GM23338 (cell line): ENCODE measurements at regions not wholly inside any gene's neighbourhood (a gene's known extent, or its start where the extent isn't known, plus 50 kb on each side); places are given as distances from the start of the nearest gene placed in this dataset.

Source experiments
- ATAC-seq: fragments of 200-7000 bp; cut with Tn5 transposase; 3 replicates; pipeline ENCODE4 v1.9.1; 2020
- DNase-seq: peaks from one replicate; pipeline ENCODE4 v3.0.0-alpha.2; 2015; ENCODE audit warnings: low spot score
- H2AFZ ChIP-seq: fragments of 200-600 bp; sonication (generic); 2 replicates; pipeline ENCODE4 v1.8.0; 2016; ENCODE audit warnings: antibody characterized with exemption, mild to moderate bottlenecking, moderate library complexity
- H3F3A ChIP-seq: fragments of 200-600 bp; sonication (generic); replicated peaks from 2 replicates; pipeline ENCODE4 v1.8.0; 2017; ENCODE audit warnings: antibody characterized with exemption, mixed run types, low read depth
- H3K27ac ChIP-seq: fragments of 200-600 bp; sonication (generic); 2 replicates; pipeline ENCODE4 v1.6.1; 2016; ENCODE audit warnings: low read depth
- H3K27me3 ChIP-seq: fragments of 200-600 bp; sonication (generic); 2 replicates; pipeline ENCODE4 v1.8.0; 2016; ENCODE audit warnings: mild to moderate bottlenecking, mixed run types, moderate library complexity; ENCODE audit not compliant: insufficient read depth
- H3K36me3 ChIP-seq: fragments of 200-600 bp; sonication (generic); 2 replicates; pipeline ENCODE4 v1.8.0; 2016; ENCODE audit warnings: mild to moderate bottlenecking; ENCODE audit not compliant: insufficient read depth
- H3K4me1 ChIP-seq: fragments of 200-600 bp; sonication (generic); 2 replicates; pipeline ENCODE4 v1.8.0; 2016; ENCODE audit warnings: mild to moderate bottlenecking, moderate library complexity; ENCODE audit not compliant: insufficient read depth
- H3K4me2 ChIP-seq: fragments of 200-600 bp; sonication (generic); 2 replicates; pipeline ENCODE4 v1.7.1; 2017; ENCODE audit warnings: mixed run types
- H3K4me3 ChIP-seq: fragments of 200-600 bp; sonication (generic); 2 replicates; pipeline ENCODE4 v1.6.1; 2016; ENCODE audit warnings: mixed run types
- H3K79me2 ChIP-seq: fragments of 200-600 bp; sonication (generic); replicated peaks from 2 replicates; pipeline ENCODE4 v1.8.0; 2017; ENCODE audit warnings: mild to moderate bottlenecking; ENCODE audit not compliant: insufficient read depth
- H3K9me2 ChIP-seq: fragments of 200-600 bp; sonication (generic); 2 replicates; pipeline ENCODE4 v1.8.0; 2017; ENCODE audit not compliant: insufficient read depth
- H4K20me1 ChIP-seq: fragments of 200-600 bp; sonication (generic); replicated peaks from 2 replicates; pipeline ENCODE4 v1.8.0; 2017; ENCODE audit warnings: mild to moderate bottlenecking; ENCODE audit not compliant: insufficient read depth
- H3K27ac Mint-ChIP-seq: 2 replicates; pipeline ENCODE4 v1.8.0; 2020; ENCODE audit warnings: inconsistent platforms, mild to moderate bottlenecking, moderate library complexity, mixed read lengths
- H3K27me3 Mint-ChIP-seq: 3 replicates; pipeline ENCODE4 v1.8.0; 2022; ENCODE audit warnings: low read depth, mild to moderate bottlenecking, moderate library complexity, mixed read lengths, inconsistent platforms; ENCODE audit not compliant: insufficient read depth, poor library complexity
- H3K36me3 Mint-ChIP-seq: 3 replicates; pipeline ENCODE4 v1.8.0; 2021; ENCODE audit warnings: low read depth, mild to moderate bottlenecking, inconsistent platforms, moderate library complexity, mixed read lengths
- H3K4me1 Mint-ChIP-seq: 3 replicates; pipeline ENCODE4 v1.8.0; 2020; ENCODE audit warnings: mild to moderate bottlenecking, inconsistent platforms, mixed read lengths
- H3K4me3 Mint-ChIP-seq: 3 replicates; pipeline ENCODE4 v1.8.0; 2021; ENCODE audit warnings: moderate library complexity, mild to moderate bottlenecking, inconsistent platforms, mixed read lengths
- H3K9me3 Mint-ChIP-seq: 3 replicates; pipeline ENCODE4 v1.8.0; 2020; ENCODE audit warnings: moderate library complexity, mild to moderate bottlenecking, inconsistent platforms, mixed read lengths
- CREB1 ChIP-seq: fragments of 250-450 bp; sonication (Bioruptor Pico); IDR thresholded peaks from 2 replicates; pipeline ENCODE4 v1.5.0; 2020; ENCODE audit warnings: low read depth, mild to moderate bottlenecking, moderate library complexity
- CTCF ChIP-seq, 2 experiments: fragments of 200-600 bp in 1 of 2; sonication (generic) in 1 of 2; conservative IDR thresholded peaks; 2 replicates each; pipeline versions ENCODE4 v1.5.1 to v1.6.1; 2016 to 2017; ENCODE audit warnings: antibody characterized with exemption in 2 of 2, low read depth in 2 of 2, mild to moderate bottlenecking in 2 of 2, moderate library complexity in 1 of 2
- ETS1 ChIP-seq: IDR thresholded peaks from 2 replicates; pipeline ENCODE4 v1.6.1; 2016; ENCODE audit warnings: antibody characterized with exemption
- EZH2phosphoT487 ChIP-seq: fragments of 200-600 bp; sonication (generic); IDR thresholded peaks from one replicate; pipeline ENCODE4 v1.8.1; 2018; ENCODE audit warnings: antibody characterized with exemption; ENCODE audit not compliant: unreplicated experiment
- JUNB ChIP-seq: IDR thresholded peaks from one replicate; pipeline ENCODE4 v1.6.1; 2016; ENCODE audit warnings: antibody characterized with exemption; ENCODE audit not compliant: unreplicated experiment
- POLR2AphosphoS5 ChIP-seq: IDR thresholded peaks from 2 replicates; pipeline ENCODE4 v1.6.1; 2016; ENCODE audit warnings: antibody characterized with exemption, low read depth
- REST ChIP-seq: IDR thresholded peaks from one replicate; pipeline ENCODE4 v1.6.1; 2018; ENCODE audit warnings: antibody characterized with exemption; ENCODE audit not compliant: unreplicated experiment
- STAT1 ChIP-seq: IDR thresholded peaks from one replicate; pipeline ENCODE4 v1.6.1; 2016; ENCODE audit warnings: antibody characterized with exemption; ENCODE audit not compliant: unreplicated experiment
- ZNF114 ChIP-seq: fragments of 250-450 bp; sonication (Bioruptor Pico); IDR thresholded peaks from 2 replicates; pipeline ENCODE4 v1.5.0; 2020; ENCODE audit warnings: mild to moderate bottlenecking, moderate library complexity
- ZNF331 ChIP-seq: fragments of 250-450 bp; sonication (Bioruptor Pico); IDR thresholded peaks from 2 replicates; pipeline ENCODE4 v1.5.0; 2020; ENCODE audit warnings: low read depth, mild to moderate bottlenecking, moderate library complexity
- TF ChIP-seq, protein P1 (sequence below): fragments of 250-450 bp; sonication (Bioruptor Pico); IDR thresholded peaks from 2 replicates; pipeline ENCODE4 v1.5.0; 2020; ENCODE audit warnings: mild to moderate bottlenecking, moderate library complexity

GRCh38 chr19:27676877-27677276, 1536.1 kb downstream of the UQCRFS1 start (continued):
- TF ChIP-seq ETS1 (no peak), EZH2phosphoT487 (no peak), CTCF (conservative IDR thresholded peaks at IDR 0.05; ENCODE audit: low read depth in 2 of 2) (no peak), CREB1 (CRISPR knock-in tag) (no peak)

DNA sequence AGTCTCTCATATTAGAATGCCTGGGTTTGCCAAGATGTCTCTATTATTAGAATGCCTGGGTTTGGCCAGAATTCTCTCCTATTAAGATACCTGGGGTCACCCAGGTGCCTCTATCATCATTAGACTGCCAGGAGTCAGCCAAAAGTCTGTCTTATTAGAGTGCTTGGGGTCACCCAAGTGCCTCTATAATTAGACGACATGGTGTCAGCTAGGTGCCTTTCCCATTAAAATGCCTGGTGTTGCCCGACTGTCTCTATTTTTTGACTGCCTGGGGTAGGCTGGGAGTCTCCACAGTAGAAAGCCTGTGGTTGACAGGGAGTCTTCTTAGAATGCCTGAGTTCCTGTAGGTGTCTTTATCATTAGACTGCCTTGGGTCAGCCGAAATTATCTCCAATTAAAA, 1536.6 kb downstream of the UQCRFS1 start:
- H3K4me1 Mint-ChIP-seq: no peaks in the 10 kb centered on the region
- Histone ChIP-seq H3K79me2 (no peaks in the 10 kb centered on the region), H2AFZ (no peak overlapping the region), H3F3A (no peaks in the 10 kb centered on the region), H3K9me2 (no peaks in the 10 kb centered on the region), H3K36me3 (no peaks in the 10 kb centered on the region; the same call in 1 of the 2 replicates), H3K27ac (no peak overlapping the region), H3K27me3 (no peaks in the 10 kb centered on the region), H4K20me1 (no peaks in the 10 kb centered on the region), H3K4me1 (no peaks in the 10 kb centered on the region), H3K4me2 (no peak overlapping the region), H3K4me3 (no peak overlapping the region)
- no peak overlapping the region for H3K27ac Mint-ChIP-seq
- peaks cover 8% of the 10 kb centered on the region for H3K27me3 Mint-ChIP-seq
- H3K9me3 Mint-ChIP-seq: peaks cover 100% of the 10 kb centered on the region
- no peak for ATAC-seq
- H3K36me3 Mint-ChIP-seq: peaks cover 62% of the 10 kb centered on the region
- H3K4me3 Mint-ChIP-seq: no peak overlapping the region
- DNase-seq: no peak
- TF ChIP-seq, protein P1, sequence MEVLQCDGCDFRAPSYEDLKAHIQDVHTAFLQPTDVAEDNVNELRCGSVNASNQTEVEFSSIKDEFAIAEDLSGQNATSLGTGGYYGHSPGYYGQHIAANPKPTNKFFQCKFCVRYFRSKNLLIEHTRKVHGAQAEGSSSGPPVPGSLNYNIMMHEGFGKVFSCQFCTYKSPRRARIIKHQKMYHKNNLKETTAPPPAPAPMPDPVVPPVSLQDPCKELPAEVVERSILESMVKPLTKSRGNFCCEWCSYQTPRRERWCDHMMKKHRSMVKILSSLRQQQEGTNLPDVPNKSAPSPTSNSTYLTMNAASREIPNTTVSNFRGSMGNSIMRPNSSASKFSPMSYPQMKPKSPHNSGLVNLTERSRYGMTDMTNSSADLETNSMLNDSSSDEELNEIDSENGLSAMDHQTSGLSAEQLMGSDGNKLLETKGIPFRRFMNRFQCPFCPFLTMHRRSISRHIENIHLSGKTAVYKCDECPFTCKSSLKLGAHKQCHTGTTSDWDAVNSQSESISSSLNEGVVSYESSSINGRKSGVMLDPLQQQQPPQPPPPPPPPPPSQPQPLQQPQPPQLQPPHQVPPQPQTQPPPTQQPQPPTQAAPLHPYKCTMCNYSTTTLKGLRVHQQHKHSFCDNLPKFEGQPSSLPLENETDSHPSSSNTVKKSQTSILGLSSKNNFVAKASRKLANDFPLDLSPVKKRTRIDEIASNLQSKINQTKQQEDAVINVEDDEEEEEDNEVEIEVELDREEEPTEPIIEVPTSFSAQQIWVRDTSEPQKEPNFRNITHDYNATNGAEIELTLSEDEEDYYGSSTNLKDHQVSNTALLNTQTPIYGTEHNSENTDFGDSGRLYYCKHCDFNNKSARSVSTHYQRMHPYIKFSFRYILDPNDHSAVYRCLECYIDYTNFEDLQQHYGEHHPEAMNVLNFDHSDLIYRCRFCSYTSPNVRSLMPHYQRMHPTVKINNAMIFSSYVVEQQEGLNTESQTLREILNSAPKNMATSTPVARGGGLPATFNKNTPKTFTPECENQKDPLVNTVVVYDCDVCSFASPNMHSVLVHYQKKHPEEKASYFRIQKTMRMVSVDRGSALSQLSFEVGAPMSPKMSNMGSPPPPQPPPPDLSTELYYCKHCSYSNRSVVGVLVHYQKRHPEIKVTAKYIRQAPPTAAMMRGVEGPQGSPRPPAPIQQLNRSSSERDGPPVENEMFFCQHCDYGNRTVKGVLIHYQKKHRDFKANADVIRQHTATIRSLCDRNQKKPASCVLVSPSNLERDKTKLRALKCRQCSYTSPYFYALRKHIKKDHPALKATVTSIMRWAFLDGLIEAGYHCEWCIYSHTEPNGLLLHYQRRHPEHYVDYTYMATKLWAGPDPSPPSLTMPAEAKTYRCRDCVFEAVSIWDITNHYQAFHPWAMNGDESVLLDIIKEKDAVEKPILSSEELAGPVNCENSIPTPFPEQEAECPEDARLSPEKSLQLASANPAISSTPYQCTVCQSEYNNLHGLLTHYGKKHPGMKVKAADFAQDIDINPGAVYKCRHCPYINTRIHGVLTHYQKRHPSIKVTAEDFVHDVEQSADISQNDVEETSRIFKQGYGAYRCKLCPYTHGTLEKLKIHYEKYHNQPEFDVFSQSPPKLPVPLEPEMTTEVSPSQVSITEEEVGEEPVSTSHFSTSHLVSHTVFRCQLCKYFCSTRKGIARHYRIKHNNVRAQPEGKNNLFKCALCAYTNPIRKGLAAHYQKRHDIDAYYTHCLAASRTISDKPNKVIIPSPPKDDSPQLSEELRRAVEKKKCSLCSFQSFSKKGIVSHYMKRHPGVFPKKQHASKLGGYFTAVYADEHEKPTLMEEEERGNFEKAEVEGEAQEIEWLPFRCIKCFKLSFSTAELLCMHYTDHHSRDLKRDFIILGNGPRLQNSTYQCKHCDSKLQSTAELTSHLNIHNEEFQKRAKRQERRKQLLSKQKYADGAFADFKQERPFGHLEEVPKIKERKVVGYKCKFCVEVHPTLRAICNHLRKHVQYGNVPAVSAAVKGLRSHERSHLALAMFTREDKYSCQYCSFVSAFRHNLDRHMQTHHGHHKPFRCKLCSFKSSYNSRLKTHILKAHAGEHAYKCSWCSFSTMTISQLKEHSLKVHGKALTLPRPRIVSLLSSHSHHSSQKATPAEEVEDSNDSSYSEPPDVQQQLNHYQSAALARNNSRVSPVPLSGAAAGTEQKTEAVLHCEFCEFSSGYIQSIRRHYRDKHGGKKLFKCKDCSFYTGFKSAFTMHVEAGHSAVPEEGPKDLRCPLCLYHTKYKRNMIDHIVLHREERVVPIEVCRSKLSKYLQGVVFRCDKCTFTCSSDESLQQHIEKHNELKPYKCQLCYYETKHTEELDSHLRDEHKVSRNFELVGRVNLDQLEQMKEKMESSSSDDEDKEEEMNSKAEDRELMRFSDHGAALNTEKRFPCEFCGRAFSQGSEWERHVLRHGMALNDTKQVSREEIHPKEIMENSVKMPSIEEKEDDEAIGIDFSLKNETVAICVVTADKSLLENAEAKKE (CRISPR knock-in tag): no peak
- TF ChIP-seq EZH2phosphoT487 (no peak), STAT1 (no peak), ETS1 (no peak), ZNF114 (no peak), CREB1 (CRISPR knock-in tag) (no peak), REST (no peak), ZNF331 (CRISPR knock-in tag) (no peak), JUNB (no peak), POLR2AphosphoS5 (no peak)
